ENCODE measurements at regions not wholly inside any gene's neighbourhood (a gene's known extent, or its start where the extent isn't known, plus 50 kb on each side); places are given as distances from the start of the nearest gene placed in this dataset.
A peak's percentile ranks its signal among the peaks of the same experiment; 100 is the strongest.

DNA sequence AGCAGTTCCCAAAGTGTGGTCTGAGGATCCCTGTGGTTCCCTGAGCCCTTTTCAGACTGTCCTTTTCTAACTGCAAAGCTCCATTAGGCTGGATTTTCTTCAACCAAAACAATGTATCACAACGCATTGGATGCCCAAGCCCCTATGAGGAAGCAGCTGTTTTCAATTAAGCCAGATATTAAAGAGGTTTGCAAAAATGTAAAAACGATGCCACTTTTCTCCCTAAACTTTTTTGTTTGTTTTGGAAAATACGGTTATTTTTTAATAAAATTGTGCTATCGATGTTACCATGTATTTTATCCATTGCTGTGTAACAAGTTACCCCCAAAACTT, 170.4 kb upstream of the BCOR start:
- H3K9me1 ChIP-seq (replicated peaks; ENCODE audit: control insufficient read depth, extremely low read depth, insufficient read depth, low read length) = no peaks in the 10 kb centered on the region
- no peaks in the 10 kb centered on the region for H3K27me3 ChIP-seq (ENCODE audit: control insufficient read depth in 2 of 2, insufficient read depth in 2 of 2, low read length in 2 of 2)
- H3K36me3 ChIP-seq (ENCODE audit: control insufficient read depth in 2 of 2, extremely low read depth in 1 of 2, insufficient read depth in 2 of 2, low read length in 2 of 2) = no peaks in the 10 kb centered on the region
- no peak overlapping the region for H3K4me3 ChIP-seq (replicated peaks in 1 of 3; ENCODE audit: insufficient read depth in 1 of 3, low read depth in 1 of 3, low read length in 3 of 3)
- dilution Hi-C loops (cut with MboI; ENCODE audit: extremely low pct_ligation_motif_present, low sequenced_read_pairs) = no loop called here
- peak; percentile 61 for FAIRE-seq
- no peaks in the 10 kb centered on the region for H3K79me2 ChIP-seq (ENCODE audit: control insufficient read depth, insufficient read depth, low read length)
- DNase-seq (ENCODE audit: low read depth, low spot score) = no peak
- H2AFZ ChIP-seq (ENCODE audit: low read depth, low read length) = no peak overlapping the region
- H3K4me2 ChIP-seq (ENCODE audit: insufficient read depth, low read length) = no peak overlapping the region
- BruUV-seq (replicated peaks) = no TSS peak
- no peaks in the 10 kb centered on the region for H3K9me3 ChIP-seq (replicated peaks; ENCODE audit: control insufficient read depth, insufficient read depth, low read length)
- H3K9ac ChIP-seq (replicated peaks; ENCODE audit: extremely low read depth, insufficient read depth, low read length) = no peak overlapping the region
- intact Hi-C loops (cut with micrococcal nuclease) = no loop called here
- no peak overlapping the region for H3K27ac ChIP-seq (ENCODE audit: insufficient read depth, low read depth, low read length)
- no peaks in the 10 kb centered on the region for H4K20me1 ChIP-seq (replicated peaks; ENCODE audit: control insufficient read depth, extremely low read depth, insufficient read depth, low read length)
- peaks cover 12% of the 10 kb centered on the region for H3K4me1 ChIP-seq (ENCODE audit: control insufficient read depth, extremely low read depth, insufficient read depth, low read length)
- ChIA-PET POLR2A (no interaction called here), CTCF (interaction anchor here (1.2 to 3.2 kb wide), 4 partner anchors 31 to 537 kb away, joined by 5 to 14 read pairs (median 6); no protein-coding TSS in a partner anchor)
- TF ChIP-seq POLR2A (IDR thresholded peaks at IDR 0.05; ENCODE audit: low read depth, low read length) (no peak), FOS (IDR thresholded peaks at IDR 0.05; ENCODE audit: borderline replicate concordance, insufficient read depth, low read length) (no peak), GATA2 (IDR thresholded peaks at IDR 0.05; ENCODE audit: insufficient read depth, insufficient read length, low read depth, low read length) (no peak), JUN (IDR thresholded peaks at IDR 0.05; ENCODE audit: borderline replicate concordance, insufficient read depth, insufficient read length, low read depth) (no peak), POLR2AphosphoS5 (IDR thresholded peaks at IDR 0.05; ENCODE audit: insufficient read depth, low read depth, low read length) (no peak)
- TF ChIP-seq, protein P1, sequence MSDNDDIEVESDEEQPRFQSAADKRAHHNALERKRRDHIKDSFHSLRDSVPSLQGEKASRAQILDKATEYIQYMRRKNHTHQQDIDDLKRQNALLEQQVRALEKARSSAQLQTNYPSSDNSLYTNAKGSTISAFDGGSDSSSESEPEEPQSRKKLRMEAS (IDR thresholded peaks at IDR 0.05; ENCODE audit: insufficient read depth, insufficient read length) = no peak
- TF ChIP-seq, protein P2, sequence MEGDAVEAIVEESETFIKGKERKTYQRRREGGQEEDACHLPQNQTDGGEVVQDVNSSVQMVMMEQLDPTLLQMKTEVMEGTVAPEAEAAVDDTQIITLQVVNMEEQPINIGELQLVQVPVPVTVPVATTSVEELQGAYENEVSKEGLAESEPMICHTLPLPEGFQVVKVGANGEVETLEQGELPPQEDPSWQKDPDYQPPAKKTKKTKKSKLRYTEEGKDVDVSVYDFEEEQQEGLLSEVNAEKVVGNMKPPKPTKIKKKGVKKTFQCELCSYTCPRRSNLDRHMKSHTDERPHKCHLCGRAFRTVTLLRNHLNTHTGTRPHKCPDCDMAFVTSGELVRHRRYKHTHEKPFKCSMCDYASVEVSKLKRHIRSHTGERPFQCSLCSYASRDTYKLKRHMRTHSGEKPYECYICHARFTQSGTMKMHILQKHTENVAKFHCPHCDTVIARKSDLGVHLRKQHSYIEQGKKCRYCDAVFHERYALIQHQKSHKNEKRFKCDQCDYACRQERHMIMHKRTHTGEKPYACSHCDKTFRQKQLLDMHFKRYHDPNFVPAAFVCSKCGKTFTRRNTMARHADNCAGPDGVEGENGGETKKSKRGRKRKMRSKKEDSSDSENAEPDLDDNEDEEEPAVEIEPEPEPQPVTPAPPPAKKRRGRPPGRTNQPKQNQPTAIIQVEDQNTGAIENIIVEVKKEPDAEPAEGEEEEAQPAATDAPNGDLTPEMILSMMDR (IDR thresholded peaks at IDR 0.05; ENCODE audit: extremely low read depth in 1 of 2, insufficient read depth in 1 of 2, low read depth in 1 of 2, low read length in 2 of 2) = no peak

Data from endothelial cell of umbilical vein (primary cell).